NCI-H345 treated with DMSO at 0.1 percent for 48 hours (cell line): ENCODE measurements at regions not wholly inside any gene's neighbourhood (a gene's known extent, or its start where the extent isn't known, plus 50 kb on each side); places are given as distances from the start of the nearest gene placed in this dataset.
"Not testable (repeated sequence)": the region's sequence is repeated elsewhere in the genome, so short reads cannot be mapped to it uniquely, and the experiment has no call there.

Source experiments
- DNase-seq: peaks from one replicate; lab custom pipeline; 2025; ENCODE audit not compliant: unreplicated experiment; lab: John Stamatoyannopoulos, UW

DNA sequence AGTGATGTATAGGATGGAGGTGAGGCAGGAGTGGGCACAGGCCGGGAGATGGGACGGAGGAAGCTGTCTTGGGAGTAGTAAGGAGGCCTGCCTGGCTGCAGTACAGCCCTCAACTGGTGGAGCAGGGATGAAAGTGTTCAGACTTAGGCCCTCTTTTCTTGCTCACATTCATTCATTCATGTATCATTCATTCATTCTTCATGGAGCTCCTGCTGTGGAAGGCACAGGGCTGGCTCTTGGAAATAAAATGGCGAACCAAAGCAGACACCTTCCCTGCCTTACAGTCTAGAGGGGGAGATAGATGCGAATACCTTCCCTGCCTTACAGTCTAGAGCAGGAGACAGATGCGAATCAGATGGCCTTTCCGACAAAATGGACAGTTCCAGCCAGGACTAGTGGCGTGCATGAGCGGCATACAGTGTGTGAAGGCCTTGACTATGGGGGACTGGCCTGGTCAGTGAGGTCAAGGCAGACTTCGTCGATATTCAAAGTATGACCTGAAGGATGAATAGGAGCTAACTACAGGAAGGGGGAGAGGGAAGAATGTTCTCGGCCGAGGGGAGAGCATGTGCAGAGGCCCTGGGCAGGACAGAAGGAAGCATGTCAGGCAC, 143.2 kb upstream of the TLE3 start:
- DNase-seq = no peak

DNA sequence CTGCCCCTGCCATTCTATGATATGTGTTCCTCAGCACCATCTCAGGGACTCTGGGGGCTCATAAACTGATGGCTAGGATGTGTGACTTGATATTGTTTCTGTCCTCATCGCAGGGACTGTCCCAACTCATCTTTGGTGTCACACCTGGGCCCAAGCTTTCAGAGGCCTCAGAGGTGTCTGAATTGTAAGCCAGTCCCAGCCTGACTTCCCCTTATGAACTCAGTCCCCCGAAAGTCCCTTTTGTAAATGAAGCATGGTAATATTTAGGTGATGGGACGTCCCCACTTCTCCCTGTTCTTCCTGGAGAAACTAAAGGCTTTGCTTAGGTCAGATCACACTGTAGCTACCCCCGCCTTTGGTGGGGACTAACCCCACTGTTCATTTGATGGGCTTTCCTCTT, 142.4 kb upstream of the TLE3 start:
- no peak for DNase-seq

DNA sequence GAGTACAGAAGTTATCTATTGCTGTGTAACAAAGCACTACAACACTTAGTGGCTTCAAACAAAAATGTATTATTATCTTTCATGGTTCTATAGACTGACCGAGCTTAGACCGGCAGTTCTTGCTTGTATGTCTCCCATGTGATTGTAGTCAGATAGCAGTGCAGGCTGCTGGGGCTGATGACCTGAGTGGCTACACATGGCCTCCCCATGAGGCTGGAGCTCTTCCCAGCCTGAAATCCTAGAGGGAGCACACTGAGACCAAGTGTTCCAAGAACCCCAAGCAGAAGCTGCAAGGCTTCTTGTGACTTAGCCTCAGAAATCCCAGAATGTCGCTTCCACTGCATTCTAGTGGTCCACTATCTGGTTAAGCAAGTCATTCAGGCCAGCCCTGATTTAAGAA, 141.2 kb upstream of the TLE3 start:
- no peak for DNase-seq

DNA sequence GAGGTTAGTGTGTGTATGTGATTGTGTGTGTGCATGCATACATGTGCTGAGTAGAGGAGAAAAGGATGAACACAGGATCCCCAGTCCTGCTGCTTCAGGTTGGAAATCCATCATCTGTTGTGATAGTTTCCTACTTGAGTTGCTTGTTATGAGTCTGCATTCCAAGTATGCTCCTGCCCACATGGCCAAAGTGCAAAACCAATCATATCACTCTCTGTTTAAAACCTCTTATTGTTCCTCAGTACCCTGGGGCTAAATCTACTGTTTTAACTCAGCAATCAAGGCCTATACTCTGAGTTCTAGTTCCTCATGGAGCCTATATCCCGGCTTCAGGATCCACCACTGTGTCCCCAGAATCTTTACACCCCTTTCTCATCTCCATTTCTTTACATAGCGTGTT, 139.9 kb upstream of the TLE3 start:
- no peak for DNase-seq

DNA sequence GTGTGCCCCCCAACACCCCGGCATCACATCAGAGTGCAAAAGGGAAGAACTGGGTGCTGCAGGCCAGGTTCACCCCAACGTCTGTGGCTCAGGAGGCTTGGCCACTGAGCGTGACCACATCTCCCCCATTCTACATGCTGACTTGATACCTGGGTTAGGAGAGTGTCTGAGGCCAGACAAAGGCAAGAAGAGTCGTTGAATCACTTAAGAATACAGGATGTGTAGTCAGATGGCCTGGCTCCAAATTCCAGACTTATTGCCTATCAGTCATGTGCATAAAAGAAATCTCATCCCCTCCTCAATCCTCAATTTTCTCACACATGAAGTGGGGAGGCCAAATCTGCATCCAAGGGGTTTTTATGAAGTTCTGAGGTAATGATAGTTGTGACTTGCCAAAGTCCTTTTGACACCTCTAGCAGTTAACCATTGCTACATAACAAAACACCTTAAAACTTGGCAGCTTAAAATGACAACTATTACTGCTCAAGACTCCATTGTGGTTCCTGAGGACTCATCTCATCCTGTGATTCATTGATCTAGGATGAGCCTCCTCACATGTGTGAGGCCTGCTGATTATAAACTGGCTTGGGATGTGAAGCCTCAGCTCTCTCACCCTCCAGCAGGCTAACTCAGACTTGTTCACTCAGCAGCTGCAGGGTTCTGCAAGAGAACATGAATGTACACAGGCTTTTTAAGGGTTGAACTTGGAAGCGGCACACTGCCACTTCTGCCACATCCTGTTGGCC, 138.8 kb upstream of the TLE3 start:
- DNase-seq = no peak

DNA sequence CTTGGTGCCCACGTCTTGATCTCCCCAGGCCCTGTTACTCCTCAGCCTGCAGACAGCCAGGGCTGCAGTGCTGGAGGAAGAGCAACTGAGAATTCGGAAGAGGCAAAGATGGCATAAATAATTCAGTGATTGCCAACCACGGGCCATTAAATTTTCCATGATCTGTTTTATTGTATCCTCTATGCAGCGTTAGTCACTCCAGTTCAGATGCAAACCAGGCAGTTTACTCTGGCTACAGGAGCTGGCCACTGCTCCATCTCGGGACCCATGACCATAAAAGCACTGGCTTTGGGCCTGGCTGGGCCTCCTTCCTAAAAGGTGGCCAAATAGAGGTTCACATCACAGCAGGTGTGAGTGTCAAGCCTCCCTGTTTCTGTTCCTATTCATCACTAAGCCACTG, 137.6 kb upstream of the TLE3 start:
- DNase-seq = no peak

DNA sequence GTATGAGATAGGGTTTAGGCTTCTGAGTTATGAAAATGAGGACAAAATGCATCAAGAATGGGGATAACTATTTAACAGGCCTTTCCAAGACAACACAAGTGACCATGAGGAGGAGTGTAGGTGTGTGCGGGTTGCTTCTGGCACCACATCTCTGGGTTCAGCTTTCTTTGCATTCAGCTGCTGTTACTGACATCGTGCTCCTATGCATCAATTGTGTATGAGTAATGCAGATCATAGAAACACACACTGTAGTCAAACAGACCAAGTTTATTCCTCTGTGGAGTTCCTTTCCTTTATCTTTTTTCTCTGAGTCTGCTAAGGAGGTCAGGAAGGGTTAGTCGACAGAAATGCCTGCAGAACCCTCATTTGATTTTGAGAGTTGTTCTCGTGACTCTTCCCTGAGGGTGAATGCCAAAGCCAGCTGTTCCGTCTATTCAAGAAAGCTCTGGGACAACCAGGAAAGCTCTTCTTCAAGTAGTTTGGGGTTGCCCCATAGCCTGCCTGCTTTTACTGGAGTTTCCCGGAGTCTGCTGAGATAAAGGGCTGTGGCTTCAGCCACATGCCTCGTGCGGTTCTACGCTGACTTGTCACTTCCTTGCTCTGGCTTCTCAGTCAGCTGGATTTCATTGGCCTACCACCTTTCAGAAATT, 136.7 kb upstream of the TLE3 start:
- no peak for DNase-seq

DNA sequence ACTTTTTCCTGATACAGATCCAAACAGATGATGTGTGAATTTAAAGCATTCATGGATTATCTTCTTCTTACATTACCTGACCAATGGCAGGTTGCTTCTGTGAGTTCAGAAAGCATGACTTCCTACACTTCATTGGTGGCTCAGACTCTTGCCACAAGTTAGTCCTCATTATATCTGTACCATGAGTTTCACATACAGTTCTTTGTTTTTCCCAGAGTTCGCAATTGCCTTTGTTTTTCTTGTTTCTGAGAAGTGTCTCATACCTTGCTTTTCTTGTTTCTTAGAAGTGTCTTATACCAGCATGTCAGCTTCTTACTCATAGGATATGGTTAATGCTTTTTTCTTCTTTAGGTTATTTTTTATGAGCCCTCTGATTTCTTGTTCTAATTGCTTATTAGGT, 133.8 kb upstream of the TLE3 start:
- DNase-seq = no peak

DNA sequence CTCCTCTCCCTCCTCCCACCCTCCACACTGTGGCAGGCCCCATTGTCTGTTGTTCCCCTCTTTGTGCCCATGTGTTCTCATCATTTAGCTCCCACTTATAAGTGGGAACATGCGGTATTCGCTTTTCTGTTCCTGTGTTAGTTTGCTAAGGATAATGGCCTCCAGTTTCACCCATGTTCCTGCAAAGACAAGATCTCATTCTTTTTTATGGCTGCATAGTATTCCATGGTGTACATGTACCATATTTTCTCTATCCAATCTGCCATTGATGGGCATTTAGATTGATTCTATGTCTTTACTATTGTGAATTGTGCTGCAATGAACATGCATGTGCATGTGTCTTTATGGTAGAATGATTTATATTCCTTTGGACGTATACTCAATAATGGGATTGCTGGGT, 130.2 kb upstream of the TLE3 start:
- not testable (repeated sequence) for DNase-seq

DNA sequence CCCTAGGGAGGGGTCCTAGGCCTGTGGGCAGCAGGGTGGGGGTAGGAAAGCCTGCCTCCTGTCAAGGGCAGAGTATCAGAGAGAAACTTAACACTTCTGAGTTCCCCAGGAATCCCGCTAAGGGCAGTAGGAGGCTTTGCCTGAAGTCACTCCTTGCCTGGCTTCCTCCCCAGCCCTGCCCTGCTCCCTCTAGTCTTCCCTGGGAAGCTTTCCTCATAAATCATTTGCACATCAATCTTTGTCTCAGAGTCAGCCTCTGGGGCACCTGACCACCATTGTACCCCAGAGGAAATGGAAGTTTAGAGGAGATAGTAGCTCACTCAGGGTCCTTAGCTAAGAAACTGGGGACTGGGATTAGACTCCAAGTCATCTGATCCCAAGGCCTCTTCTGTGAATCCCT, 129.4 kb upstream of the TLE3 start:
- DNase-seq = no peak

DNA sequence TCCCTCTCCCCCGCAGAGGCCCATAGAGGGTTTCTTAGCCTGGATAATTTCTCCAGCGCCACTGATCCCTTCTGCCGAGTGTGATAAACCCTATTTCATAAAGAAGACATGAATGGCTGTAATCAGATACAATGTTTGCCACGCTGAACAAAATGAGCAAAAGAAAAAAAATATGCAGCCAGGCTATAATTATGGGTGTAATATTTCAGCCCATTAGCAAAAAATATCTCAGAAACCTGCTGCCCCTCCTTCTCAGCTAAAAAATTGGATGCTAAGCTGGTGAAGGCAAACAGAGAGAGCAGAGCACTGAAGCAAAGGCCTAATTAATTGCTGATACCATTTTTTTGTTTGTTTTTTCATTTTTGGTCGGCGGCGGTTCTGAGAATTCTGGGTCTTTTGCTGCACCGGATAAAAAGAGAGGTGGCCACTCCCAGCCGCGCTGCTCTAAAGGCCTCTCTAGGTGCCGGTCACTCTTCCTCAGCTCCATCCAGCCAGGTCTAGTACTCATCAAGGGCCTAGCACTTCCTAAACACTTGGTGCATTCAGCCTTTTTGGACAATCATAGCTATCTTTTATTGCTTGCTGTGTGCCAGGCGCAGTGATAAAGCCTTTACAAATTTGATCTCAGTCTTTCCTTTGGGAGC, 128.7 kb upstream of the TLE3 start:
- no peak for DNase-seq

DNA sequence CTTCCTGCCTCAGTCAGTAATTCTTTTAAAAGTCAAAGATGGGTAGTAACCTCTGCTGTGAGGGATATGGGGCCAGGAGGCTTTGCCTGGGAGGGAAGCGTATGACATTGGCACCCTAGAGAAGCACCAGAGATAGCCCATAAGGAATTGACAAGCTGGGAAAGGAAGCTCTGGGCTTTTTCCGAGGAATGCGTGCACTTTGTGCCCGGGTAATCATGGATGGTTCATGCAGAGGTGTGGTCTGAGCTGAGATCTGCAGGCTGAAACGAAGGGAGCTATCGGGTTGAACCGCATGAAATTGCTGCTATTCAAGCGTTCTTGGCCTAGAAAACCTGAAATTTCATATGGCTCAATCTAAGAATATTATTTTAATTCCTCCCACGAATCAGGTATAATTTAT, 127.7 kb upstream of the TLE3 start:
- DNase-seq = no peak

DNA sequence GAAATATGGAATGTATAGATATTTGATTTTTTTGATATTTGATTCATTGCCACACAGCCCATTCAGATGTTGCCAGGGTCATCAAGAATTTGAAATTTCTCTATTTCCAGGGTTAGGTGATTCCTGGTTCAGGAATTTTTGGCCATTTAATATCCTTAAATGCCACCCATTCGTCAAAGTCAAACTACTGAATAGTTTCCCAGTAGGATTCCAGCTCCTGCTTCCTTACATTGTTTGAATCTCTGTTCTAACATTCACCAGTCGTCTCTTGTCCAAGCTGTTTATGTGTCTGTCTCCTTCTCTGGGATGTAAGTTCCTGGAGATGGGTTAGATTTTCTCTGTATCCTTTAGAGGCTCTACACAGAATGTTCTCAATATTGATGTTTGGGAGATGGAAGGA, 124.9 kb upstream of the TLE3 start:
- no peak for DNase-seq

DNA sequence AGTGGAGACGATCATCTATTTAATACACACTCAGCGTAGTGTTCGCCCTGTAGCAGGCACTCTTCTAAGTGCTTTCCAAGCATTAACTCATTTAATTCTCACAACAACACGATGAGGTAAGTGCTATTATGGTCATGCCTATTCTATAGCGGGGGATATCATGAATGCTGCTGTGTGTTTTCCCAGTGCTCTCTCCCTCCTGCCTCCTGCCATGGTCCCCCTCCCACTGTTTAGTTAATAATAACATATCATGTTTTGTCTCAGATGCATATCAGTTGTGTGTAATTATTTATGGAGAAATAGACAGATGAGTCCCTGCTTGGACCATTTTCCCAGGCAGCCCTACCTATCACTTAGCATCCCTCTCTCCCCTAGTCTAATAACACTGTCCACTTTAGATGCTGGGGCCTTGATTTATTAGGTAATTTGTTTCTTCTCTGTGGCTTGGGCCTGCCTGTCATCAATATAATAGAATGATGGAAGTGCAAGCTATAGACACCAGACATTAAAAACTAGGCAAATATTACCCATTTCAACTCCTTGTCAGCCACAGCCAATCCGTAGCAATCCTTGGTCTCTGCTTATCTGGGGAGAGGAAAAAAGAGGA, 122.9 kb upstream of the TLE3 start:
- DNase-seq = no peak

DNA sequence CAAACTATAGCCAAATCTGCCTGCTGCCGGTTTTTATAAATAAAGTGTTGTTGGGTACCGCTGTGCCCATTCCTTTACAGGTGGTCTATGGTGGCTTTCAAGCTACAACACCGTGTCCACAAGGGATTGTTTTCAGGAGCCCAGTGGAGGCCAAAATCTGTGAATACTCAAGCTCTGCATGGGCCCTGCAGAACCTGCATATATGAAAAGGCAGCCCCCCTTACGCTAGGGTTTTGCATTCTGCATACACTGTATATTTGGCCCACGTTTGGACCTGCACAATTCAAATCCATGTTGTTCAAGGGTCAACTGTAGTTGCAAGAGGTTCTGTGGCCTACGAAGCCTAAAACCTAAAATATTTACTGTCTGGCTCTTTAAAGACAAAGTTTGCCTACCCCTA, 122.2 kb upstream of the TLE3 start:
- DNase-seq = no peak

DNA sequence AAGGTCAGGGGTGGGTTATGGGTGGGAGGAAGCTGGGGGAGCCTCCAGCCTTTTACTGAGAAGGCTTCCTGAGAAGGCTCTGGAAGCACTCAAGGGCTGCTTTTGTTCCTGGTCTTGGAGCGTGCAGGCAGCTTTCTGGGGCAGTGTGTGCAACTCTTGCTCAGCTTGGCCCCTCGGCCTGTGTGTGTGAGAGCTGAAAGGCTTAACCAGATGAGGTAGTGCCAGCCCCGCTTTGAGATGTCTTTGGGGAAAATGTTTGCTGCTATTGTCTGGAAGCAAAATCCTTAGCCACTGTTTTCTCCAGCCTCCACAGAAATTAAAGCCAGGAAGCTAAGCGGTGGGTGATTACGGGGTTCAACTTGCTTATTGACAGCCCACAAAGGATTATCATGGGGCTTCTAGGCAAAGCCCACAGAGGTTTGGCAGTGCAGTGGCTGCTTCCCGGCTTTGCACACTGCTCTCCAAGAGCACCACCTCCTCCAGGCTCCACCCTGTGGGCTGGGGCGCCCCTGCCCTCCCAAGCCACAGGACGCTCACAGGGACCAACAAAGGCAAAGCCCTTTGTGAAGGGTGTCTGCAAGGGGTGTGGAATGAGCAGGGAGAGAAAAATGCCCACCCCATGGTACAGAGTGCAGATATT, 121.7 kb upstream of the TLE3 start:
- no peak for DNase-seq

DNA sequence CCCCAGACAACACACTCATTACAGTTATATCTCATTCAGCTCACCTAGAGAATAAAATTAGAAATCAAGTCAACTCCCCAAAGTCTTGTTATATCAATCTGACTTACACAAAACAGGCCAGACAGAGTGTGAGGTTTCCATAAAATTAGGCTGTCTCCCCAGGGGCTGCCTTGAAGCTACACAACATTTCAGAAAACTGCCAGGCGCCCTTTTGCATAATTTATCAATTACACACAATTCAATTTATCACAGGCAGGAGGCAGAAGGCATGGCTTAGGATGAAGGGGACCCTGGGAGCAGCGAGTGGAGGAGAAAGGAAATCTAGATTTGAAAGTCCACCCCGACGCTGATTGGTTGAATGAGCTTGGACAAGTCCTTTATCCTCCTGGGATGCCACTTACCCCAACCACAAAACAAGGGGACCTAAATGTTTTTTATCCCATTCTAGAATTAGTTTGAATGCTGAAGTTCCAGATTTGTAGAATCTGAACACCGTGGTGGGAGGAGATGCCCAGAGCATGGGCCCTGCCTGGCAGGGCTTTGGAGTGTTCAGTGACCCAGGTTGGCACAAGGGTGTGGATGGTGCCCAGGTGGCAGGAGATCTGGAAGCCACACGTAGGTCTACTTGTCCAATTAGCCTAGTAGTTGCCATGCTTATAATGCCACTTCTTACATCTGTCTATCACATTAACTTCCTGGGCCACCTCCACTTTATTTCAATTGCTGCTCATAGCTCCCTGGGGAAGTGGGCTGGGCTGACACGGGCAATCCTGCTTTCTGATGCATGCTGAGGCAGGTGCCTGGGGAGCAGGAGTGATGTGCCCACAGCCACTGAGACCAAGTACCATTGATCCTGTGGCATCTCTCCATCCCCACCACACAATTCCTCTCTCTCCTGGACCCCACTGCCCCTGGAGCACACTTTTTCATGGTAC, 119.8 kb upstream of the TLE3 start:
- DNase-seq = no peak

DNA sequence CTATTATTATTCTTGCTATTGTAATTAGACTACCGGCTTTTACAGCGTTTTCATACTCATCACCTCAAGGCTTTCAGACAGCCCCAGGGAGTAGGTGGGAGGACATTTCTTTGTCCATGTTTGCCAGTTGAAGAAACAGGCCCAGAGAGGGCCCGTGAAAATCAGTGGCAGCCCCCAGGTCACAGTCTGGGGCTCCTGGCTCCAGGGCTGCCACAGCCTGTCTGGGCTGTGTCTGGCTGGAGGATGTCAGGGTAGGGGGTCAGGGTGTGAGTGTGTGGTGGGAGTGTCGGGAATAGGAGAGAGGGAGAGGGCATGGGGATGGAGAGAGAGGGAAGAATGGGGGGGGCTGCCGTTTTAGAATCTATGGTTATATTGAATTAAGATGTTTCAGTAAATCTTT, 118.2 kb upstream of the TLE3 start:
- DNase-seq = no peak

DNA sequence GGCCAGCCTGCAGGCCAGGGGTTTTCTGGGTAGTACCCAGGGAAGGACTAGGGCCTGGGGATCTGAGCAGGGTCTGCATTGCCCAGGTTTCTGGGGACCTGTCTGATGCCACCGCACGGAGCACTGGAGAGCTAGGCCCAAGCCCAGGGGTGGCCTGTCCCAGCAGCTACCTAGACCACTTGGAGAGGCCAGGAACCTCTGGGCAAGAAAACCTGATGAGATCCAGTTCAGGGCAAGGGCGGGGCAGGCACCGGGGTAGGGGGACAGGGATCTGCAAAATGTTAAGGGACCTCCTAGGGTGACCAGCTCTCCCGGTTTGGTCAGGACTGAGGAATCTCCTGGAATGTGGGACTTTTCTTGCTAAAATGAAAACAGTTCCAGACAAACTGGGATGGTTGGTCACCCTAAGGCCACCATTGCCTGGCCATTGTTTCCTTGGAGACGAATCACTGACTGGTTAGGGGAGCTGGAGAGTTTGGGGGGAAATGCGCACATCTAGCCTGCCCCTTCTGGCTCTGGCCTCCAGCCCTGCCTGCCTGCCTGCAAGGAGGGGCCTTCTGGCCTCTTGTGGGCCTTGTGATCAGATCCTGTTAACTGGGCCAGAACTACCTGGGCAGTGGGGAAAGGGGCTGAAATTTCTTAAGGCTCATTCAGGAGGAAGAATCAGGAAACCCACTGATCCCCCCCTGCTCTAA, 117.4 kb upstream of the TLE3 start:
- DNase-seq = no peak

DNA sequence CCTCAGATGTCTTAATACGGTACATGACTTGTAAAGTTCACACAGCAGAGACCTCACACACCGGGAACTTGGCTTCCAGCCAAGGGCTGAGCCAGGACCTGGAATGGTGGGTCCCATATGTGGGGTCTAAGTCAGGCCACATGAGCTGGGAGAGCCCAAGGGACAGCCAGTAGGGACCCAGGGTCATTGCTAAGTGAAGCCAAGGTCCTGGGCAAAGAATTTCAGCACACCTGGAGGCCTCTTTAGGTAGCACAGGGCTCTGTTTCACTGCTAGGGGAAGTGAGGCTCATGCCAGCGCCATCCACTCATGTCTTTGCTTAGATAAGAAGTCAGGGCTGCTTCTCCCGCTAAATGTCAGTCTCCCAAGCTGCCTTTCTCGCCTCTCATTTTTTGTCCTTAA, 116.6 kb upstream of the TLE3 start:
- no peak for DNase-seq
